ENCODE measurements at regions not wholly inside any gene's neighbourhood (a gene's known extent, or its start where the extent isn't known, plus 50 kb on each side); places are given as distances from the start of the nearest gene placed in this dataset.

DNA sequence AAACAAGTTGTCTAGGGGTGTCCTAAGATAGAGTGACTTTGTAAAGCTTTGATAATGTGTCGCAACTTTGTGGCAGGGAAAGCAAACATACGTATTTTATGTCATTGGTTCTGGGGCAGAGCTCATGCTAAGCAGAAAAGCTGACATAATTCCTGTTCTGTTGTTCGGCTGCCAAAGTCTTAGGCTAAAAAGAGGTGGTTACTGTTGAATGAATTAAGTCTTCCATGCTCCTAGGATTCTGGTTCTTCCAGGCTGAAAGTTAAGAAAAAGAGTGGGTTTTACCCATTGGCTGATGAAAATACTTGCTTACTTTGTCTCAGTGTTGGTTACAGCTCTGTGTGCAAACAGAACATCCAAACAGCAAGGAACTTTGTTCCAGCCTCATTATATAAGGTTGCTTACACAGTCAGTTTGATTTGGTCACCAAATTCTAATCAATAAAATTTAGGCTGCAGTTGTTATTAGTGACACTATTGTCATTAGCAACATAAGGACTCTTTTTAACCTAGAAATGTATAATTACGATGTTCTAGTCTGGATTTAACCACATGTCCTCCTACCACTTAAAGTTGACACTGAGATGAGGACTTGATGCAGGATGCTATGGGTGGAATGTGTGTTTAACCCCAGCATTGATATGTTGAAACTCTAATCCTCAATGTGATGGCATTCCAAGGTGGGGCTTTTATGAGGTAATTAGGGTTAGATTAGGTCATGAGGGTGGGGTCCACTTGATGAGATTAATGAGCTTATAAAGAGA is 114.0 kb upstream of the GOT2 start:
- TF ChIP-seq, protein P1, sequence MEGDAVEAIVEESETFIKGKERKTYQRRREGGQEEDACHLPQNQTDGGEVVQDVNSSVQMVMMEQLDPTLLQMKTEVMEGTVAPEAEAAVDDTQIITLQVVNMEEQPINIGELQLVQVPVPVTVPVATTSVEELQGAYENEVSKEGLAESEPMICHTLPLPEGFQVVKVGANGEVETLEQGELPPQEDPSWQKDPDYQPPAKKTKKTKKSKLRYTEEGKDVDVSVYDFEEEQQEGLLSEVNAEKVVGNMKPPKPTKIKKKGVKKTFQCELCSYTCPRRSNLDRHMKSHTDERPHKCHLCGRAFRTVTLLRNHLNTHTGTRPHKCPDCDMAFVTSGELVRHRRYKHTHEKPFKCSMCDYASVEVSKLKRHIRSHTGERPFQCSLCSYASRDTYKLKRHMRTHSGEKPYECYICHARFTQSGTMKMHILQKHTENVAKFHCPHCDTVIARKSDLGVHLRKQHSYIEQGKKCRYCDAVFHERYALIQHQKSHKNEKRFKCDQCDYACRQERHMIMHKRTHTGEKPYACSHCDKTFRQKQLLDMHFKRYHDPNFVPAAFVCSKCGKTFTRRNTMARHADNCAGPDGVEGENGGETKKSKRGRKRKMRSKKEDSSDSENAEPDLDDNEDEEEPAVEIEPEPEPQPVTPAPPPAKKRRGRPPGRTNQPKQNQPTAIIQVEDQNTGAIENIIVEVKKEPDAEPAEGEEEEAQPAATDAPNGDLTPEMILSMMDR (IDR thresholded peaks at IDR 0.05) = no peak
- no peak for TF ChIP-seq POLR2AphosphoS5 (IDR thresholded peaks at IDR 0.05; ENCODE audit: low read depth, low read length)

All from Panc1 (cell line).